SU-DHL-6 (cell line): ENCODE measurements at regions not wholly inside any gene's neighbourhood (a gene's known extent, or its start where the extent isn't known, plus 50 kb on each side); places are given as distances from the start of the nearest gene placed in this dataset.

Source experiments
- CTCF ChIP-seq: fragments of 200-600 bp; sonication (generic); IDR thresholded peaks from one replicate; pipeline ENCODE4 v1.5.1; 2017; ENCODE audit warnings: antibody characterized with exemption, mild to moderate bottlenecking, low read length, moderate library complexity; ENCODE audit not compliant: insufficient read depth, poor library complexity, severe bottlenecking
- EZH2phosphoT487 ChIP-seq: fragments of 200-600 bp; sonication (generic), shearing (Covaris generic); conservative IDR thresholded peaks from 2 replicates; pipeline ENCODE4 v1.6.1; 2018; ENCODE audit warnings: mild to moderate bottlenecking, antibody characterized with exemption, low read length, moderate library complexity, mixed read lengths

GRCh38 chr12:28936221-28936620, 212.9 kb upstream of the FAR2 start:
- TF ChIP-seq CTCF = no peak
- TF ChIP-seq EZH2phosphoT487 = no peak
